SK-N-MC (cell line): ENCODE measurements at regions not wholly inside any gene's neighbourhood (a gene's known extent, or its start where the extent isn't known, plus 50 kb on each side); places are given as distances from the start of the nearest gene placed in this dataset.
"Not testable (repeated sequence)": the region's sequence is repeated elsewhere in the genome, so short reads cannot be mapped to it uniquely, and the experiment has no call there.

Source experiments
- DNase-seq: peaks from one replicate; pipeline ENCODE4 v3.0.0-alpha.2; 2011; ENCODE audit warnings: low read depth, low spot score
- H3K27ac ChIP-seq: fragments of 200-600 bp; sonication (generic); 2 replicates; pipeline ENCODE4 v1.5.1; 2016; ENCODE audit warnings: mixed run types
- H3K36me3 ChIP-seq: fragments of 200-600 bp; sonication (generic); 2 replicates; pipeline ENCODE4 v1.6.1; 2017; ENCODE audit warnings: antibody characterized with exemption, low read length, mixed read lengths; ENCODE audit not compliant: insufficient read depth
- H3K4me3 ChIP-seq: fragments of 200-600 bp; sonication (generic); 2 replicates; pipeline ENCODE4 v1.5.1; 2016
- H3K9ac ChIP-seq: fragments of 200-600 bp; sonication (generic); 2 replicates; pipeline ENCODE4 v1.8.0; 2017; ENCODE audit warnings: mixed run types, mixed read lengths; ENCODE audit not compliant: insufficient read length
- H3K9me3 ChIP-seq: fragments of 200-600 bp; sonication (generic); 2 replicates; pipeline ENCODE4 v1.6.1; 2017; ENCODE audit warnings: low read depth, mild to moderate bottlenecking, antibody characterized with exemption, low read length, moderate library complexity, mixed read lengths
- EZH2 ChIP-seq: fragments of 200-600 bp; sonication (generic); IDR thresholded peaks from one replicate; pipeline ENCODE4 v1.6.1; 2017; ENCODE audit warnings: antibody characterized with exemption
- FOXP2 ChIP-seq: optimal IDR thresholded peaks from 2 replicates; pipeline ENCODE3; 2011; ENCODE audit warnings: mild to moderate bottlenecking, moderate library complexity; ENCODE audit not compliant: insufficient read depth; ENCODE audit errors: extremely low read length, control extremely low read depth
- POLR2AphosphoS5 ChIP-seq: IDR thresholded peaks from 2 replicates; pipeline ENCODE4 v1.6.1; 2012; ENCODE audit warnings: mild to moderate bottlenecking, low read depth, low read length, borderline replicate concordance

DNA sequence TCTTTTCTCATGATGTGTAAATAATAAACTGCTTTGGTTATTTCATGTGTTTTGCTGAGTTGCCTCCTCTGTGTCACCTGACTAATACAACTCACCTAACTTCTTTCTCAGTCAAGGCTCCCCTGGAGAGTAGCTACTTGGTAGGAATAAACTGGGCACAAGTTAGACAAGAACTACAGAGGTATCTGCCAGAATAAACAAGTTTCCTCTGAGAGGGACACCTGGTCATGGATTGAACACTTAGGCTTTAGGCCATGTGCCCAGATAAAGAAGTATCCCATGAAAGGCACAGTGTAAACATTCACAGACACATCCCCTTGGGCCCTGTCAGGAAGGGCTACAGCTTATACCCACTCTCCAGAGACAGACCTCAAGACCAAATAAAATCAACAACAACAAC is 532.5 kb downstream of the KIF4B start:
- no peak overlapping the region for H3K27ac ChIP-seq
- H3K9ac ChIP-seq = no peak overlapping the region
- no peaks in the 10 kb centered on the region for H3K9me3 ChIP-seq
- no peak for DNase-seq
- no peaks in the 10 kb centered on the region for H3K36me3 ChIP-seq
- H3K4me3 ChIP-seq = no peak overlapping the region
- no peak for TF ChIP-seq FOXP2
- no peak for TF ChIP-seq POLR2AphosphoS5
- TF ChIP-seq EZH2 = no peak

DNA sequence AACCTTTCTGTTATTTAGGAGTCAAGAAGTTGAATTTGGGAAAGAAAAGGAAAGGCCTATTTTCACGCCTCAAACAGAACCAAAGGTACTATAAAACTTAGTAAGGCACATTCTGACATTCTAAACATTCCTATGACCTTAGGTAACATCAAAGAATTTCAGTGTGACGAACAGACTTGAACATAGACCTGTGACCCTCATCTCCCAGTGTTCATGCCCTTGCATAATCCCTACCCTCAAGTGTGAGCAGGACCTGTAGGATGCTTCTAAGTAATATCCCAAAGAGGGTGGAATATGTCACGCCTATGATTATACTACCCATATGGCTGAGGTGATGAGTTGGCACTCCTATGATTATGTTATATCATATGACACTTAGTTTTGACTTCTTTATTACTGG is 540.9 kb downstream of the KIF4B start:
- DNase-seq = no peak
- TF ChIP-seq EZH2 (no peak), POLR2AphosphoS5 (no peak)
- H3K9ac ChIP-seq = no peak overlapping the region

DNA sequence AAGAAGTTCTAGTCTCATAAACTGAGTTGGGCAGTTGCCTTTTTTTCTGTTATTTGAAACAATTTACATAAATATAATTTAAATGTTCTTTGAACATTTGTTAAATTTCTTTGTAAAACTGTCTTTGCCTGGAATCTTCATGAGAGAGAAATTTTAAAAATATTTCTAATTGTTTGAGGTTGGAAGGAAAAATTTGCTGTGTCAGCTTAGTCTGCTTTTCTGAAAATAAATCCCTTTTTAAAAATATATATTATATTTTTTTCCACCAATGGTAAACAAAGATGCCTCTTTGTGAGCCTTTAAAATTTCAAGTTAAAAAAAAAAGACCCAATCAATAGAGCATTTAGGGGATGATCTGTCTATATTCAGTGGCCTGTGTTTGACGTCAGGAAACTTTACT is 542.7 kb downstream of the KIF4B start:
- TF ChIP-seq FOXP2 (no peak), POLR2AphosphoS5 (no peak), EZH2 (no peak)
- Histone ChIP-seq H3K4me3 (no peak overlapping the region), H3K9me3 (no peaks in the 10 kb centered on the region), H3K36me3 (no peaks in the 10 kb centered on the region), H3K9ac (no peak overlapping the region), H3K27ac (no peak overlapping the region)
- no peak for DNase-seq

More for the DNA sequence above, 540.9 kb downstream of the KIF4B start:
- Histone ChIP-seq H3K4me3 (no peak overlapping the region), H3K27ac (no peak overlapping the region), H3K9me3 (no peaks in the 10 kb centered on the region), H3K36me3 (no peaks in the 10 kb centered on the region)

DNA sequence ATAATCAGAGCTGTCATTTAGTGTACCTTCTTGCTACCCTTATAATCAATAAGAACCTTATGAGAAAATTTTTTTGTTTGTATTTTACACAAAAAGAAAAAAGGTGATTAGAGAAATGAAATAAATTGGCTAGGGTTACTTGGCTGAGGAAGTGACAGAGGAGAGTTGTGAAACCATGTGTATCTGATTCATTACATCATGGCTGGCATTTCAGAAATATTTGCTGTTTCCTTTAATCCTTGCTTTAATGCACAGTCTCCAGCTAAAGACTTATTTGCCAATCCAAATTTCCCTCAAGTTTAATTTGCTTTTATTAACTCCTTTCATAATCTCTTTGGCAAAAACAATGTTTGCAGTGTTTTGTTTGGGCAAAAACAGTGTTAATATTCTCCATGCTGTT is 543.1 kb downstream of the KIF4B start:
- no peak overlapping the region for H3K9ac ChIP-seq
- H3K9me3 ChIP-seq = no peaks in the 10 kb centered on the region
- H3K4me3 ChIP-seq = no peak overlapping the region
- no peak overlapping the region for H3K27ac ChIP-seq
- TF ChIP-seq EZH2 (no peak), FOXP2 (no peak), POLR2AphosphoS5 (no peak)
- DNase-seq = no peak
- H3K36me3 ChIP-seq = no peaks in the 10 kb centered on the region

DNA sequence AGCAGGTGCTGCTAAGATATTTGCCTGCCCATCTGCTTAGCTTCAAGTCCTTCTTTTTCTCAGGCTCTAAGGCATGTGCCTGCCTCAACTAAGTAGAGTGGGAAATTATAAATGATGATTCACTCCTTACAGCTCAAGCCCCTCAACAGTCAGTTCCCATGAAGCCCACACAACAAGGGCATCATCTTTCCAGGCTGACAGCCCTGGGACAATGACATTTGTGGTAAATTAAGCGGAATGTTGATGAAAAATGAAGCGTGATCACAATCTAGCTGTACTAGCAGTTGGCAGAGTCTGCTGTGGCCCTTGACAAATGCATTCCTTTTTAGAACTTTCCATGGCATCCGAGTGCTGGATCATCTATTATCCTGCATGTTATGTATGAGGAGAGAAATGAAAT is 548.6 kb downstream of the KIF4B start:
- no peak overlapping the region for H3K4me3 ChIP-seq
- no peak overlapping the region for H3K27ac ChIP-seq
- no peaks in the 10 kb centered on the region for H3K9me3 ChIP-seq
- no peaks in the 10 kb centered on the region for H3K36me3 ChIP-seq
- no peak for DNase-seq
- TF ChIP-seq EZH2 = no peak
- TF ChIP-seq FOXP2 = no peak
- TF ChIP-seq POLR2AphosphoS5 = no peak
- H3K9ac ChIP-seq = no peak overlapping the region

DNA sequence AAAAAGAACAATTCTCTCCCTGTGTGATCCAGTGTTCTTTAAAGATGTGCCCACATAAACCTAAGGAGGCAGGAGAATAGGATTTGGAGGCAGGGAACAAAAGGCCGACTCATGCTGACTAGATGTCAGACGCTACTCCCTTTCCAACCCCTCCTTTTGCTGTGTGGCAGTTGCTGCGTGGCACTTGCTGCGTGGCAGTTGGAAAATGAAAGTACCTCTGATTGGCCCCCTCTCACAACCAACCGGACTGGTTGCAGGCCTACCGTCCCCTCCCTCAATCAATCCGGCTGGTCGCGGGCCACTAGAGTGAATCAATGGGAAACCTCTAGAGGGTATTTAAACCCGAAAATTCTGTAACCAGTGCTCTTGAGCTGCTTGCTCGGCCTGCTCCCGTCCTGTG is 551.0 kb downstream of the KIF4B start:
- H3K9me3 ChIP-seq = no peaks in the 10 kb centered on the region
- H3K9ac ChIP-seq = no peak overlapping the region
- TF ChIP-seq EZH2 (no peak), POLR2AphosphoS5 (no peak), FOXP2 (no peak)
- DNase-seq = no peak
- no peaks in the 10 kb centered on the region for H3K36me3 ChIP-seq
- H3K4me3 ChIP-seq = no peak overlapping the region
- no peak overlapping the region for H3K27ac ChIP-seq

DNA sequence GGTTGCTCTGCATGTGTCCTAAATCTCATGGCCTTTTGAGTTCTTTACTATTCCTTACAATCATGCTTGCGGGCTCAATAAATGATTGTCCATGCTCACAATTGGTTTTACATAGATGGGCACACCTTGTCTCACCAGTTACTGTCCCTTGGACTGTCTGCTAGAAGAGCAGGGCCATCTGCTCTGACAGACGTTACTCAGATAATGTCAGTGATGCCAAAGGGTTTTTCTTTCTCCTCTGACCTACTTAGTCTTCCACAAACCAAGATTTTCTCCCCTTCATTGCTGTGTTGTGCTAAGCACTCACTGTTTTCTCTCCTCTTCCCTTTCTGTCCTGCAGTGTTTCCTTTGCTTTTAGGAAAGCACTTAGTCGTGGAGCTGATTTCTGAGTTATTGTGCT is 562.3 kb downstream of the KIF4B start:
- no peaks in the 10 kb centered on the region for H3K9me3 ChIP-seq
- no peaks in the 10 kb centered on the region for H3K36me3 ChIP-seq
- no peak overlapping the region for H3K27ac ChIP-seq
- TF ChIP-seq EZH2 (no peak), FOXP2 (no peak), POLR2AphosphoS5 (no peak)
- H3K9ac ChIP-seq = no peak overlapping the region
- DNase-seq = no peak
- H3K4me3 ChIP-seq = no peak overlapping the region

DNA sequence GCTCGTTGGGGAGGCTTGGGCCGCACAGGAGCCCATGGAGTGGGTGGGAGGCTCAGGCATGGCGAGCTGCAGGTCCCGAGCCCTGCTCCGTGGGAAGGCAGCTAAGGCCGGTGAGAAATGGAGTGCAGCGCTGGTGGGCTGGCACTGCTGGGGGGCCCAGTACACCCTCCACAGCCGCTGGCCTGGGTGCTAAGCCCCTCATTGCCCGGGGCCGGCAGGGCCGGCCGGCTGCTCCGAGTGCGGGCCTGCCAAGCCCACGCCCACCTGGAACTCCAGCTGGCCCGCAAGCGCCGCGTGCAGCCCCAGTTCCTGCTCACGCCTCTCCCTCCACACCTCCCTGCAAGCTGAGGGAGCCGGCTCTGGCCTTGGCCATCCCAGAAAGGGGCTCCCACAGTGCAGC is 573.3 kb downstream of the KIF4B start:
- DNase-seq, H3K27ac ChIP-seq, H3K36me3 ChIP-seq: not testable (repeated sequence)

DNA sequence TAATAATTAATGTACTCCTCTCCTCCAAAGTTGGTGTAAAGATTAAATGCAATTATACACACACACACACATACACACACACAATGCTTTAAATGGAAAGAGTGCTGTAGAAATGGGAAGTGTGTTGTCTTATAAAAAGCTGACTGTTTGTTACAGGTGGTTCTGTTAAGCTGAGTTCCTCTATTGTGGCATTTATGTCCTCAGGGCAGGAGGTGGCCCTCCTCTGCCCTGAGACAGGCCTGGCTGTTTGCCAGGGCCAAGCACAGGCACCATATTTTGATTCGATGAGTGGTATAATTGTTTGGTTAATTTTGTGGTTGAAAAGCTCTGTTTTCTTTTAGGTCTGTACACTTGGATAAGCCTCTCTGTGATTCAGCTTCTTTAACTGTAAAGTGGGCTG is 573.9 kb downstream of the KIF4B start:
- H3K36me3 ChIP-seq = no peaks in the 10 kb centered on the region
- TF ChIP-seq POLR2AphosphoS5 (no peak), EZH2 (no peak), FOXP2 (no peak)
- H3K9me3 ChIP-seq = no peaks in the 10 kb centered on the region
- no peak overlapping the region for H3K4me3 ChIP-seq
- no peak for DNase-seq
- no peak overlapping the region for H3K9ac ChIP-seq
- H3K27ac ChIP-seq = no peak overlapping the region

More for the DNA sequence above, 573.3 kb downstream of the KIF4B start:
- H3K9me3 ChIP-seq, H3K9ac ChIP-seq, H3K4me3 ChIP-seq: not testable (repeated sequence)

DNA sequence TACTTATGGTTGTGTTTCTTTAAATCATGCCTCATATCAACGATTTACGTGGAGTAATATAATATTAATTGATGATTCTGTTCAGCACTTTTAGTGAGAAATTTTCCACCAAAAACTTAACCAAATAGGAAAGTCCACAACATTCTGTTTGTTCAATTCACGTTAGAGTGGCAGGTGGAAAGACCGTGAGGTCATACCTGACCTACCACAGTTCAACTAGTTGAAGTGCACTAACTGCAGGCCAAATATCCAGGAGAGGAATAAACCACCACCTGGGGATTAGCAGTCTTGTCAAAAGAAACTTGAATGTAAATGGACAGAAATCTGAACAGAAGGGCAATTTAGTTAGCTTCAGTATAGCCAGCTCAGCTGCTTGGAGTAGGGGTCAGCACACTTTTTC is 577.7 kb downstream of the KIF4B start:
- TF ChIP-seq EZH2 (no peak), FOXP2 (no peak), POLR2AphosphoS5 (no peak)
- Histone ChIP-seq H3K9me3 (no peaks in the 10 kb centered on the region), H3K27ac (no peak overlapping the region), H3K36me3 (no peaks in the 10 kb centered on the region), H3K9ac (no peak overlapping the region), H3K4me3 (no peak overlapping the region)
- no peak for DNase-seq
